PC-9 (cell line): ENCODE measurements at regions not wholly inside any gene's neighbourhood (a gene's known extent, or its start where the extent isn't known, plus 50 kb on each side); places are given as distances from the start of the nearest gene placed in this dataset.

Experiments
- CTCF ChIP-seq: fragments of 200-600 bp; sonication (generic); conservative IDR thresholded peaks from 2 replicates; pipeline ENCODE4 v1.6.1; 2017; ENCODE audit warnings: mixed run types, antibody characterized with exemption, mild to moderate bottlenecking, moderate library complexity
- EZH2 ChIP-seq: fragments of 200-600 bp; sonication (generic); IDR thresholded peaks from 2 replicates; pipeline ENCODE4 v1.8.0; 2017; ENCODE audit warnings: antibody characterized with exemption, low read depth

GRCh38 chr15:31468911-31469785 is 142.5 kb downstream of the KLF13 start:
- TF ChIP-seq CTCF (no peak), EZH2 (no peak)
